ENCODE measurements at regions not wholly inside any gene's neighbourhood (a gene's known extent, or its start where the extent isn't known, plus 50 kb on each side); places are given as distances from the start of the nearest gene placed in this dataset.

- TF ChIP-seq CTCF (IDR thresholded peaks at IDR 0.05) (no peak), POLR2A (IDR thresholded peaks at IDR 0.05) (no peak)
Measured at GRCh38 chr11:134840945-134841344, 428.9 kb upstream of the B3GAT1 start.

Data from right lobe of liver (tissue), 4 donors.